GM18867 (cell line): ENCODE measurements at regions not wholly inside any gene's neighbourhood (a gene's known extent, or its start where the extent isn't known, plus 50 kb on each side); places are given as distances from the start of the nearest gene placed in this dataset.

ENCODE experiments used
- ATAC-seq: cut with Tn5 transposase; IDR thresholded peaks from one replicate; pipeline ENCODE4 v1.9.1; 2021; ENCODE audit warnings: mild to moderate bottlenecking, moderate library complexity; ENCODE audit not compliant: unreplicated experiment

DNA sequence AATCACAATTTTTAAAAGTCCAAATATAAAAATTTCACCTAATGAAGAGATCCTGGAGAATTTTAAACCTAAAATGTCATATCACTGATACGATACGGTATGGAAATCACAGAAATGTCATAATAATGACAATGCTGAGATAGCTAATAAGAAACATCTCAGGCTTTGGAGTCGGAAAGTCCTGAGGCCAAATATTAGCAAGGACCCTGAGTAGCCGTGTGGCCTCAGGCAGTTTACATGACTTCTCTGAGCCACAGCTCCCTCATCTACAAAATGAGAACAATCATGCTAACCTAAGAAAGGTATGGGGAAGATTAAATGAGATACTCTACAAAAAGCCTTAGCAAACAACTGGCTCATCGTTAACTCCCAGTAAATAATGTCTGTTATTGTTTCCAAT is 100.9 kb upstream of the NEBL start:
- ATAC-seq, result no peak

DNA sequence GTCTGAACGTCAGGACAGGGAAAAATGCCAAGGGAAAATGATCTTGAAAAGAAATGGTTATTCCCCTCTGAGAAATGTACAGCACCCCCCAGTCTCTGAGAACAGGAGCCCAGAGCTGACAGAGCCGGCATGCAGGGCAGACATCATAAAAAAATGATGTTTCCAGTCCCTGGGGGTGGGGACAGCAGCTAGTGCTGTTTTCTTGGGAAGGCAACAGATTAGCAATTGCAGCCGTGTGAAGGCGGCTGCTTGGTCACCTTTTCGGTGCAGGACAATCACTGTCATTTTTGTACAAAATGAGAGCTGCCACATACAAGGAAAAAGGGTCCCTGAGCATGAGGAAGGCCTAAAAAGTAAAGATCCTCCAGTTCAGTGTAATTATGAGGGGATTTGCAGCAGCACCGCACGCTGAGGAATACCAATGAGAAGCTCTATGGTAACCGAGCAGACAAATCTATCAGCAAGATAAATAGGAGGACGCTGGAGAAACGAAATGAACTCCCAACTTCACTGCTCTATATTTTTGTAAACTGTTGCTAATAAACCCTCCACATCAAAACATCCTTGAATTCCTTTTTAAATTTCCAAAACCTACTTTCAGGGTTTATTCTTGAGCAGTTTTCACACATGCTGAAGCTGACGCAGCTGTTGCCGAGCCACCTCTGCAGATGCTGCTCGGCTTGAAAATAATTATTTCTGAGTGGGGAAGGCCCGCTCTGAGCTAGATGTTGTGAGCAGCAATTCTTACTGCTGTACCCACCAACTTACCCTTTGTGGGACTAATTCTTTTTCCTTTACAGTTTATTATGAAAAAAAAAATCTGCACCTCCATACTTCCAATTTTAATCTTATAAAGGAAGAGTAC is 98.2 kb upstream of the NEBL start:
- no peak for ATAC-seq

DNA sequence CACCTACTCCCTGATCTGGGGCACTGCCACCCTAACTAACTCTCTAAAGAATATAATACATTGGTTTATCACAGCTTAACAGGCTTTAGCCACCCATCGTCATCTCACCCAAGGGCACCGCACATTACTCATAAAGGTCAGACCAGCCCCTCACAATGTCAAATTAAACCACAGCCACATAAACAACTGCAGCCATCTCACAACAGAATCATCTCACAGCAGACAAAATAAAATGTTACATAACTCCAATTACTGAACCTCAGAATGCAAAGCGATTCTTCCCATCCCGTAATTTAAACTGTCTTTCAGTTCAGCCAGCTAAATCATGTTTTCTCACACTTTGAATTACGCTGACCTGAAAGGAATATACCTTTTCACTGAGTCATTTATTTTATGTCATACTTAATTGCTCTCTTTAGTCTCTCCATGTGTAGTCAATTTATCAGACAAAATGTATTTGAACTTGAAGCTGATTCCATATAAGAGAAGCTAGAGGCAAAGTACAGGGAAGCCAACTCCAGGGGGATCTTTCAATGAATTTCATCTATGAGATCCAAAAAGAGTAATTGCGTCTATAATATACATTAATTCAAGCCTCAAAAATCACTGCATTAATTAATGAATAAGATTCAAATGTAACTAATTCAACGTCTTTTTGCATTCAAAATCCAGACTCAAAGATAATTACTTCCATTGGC is 96.9 kb upstream of the NEBL start:
- ATAC-seq, result no peak

DNA sequence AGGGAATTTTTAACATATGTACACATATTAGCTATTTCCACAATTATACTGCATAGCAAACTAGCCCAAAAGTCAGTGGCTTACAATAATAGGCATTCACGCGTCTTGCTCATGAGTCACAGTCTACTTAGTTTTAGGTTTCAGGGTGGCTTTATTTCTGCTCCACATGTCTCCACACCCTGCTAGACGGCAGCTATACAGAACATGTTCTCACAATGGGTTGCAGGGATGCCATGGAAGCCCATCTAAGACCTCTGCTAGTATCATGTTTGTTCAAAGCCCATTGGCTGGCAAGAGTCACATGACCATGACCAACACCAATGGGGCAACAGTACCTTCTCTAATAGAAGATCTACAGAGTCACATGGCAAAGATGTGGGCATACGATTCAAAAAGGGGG is 96.3 kb upstream of the NEBL start:
- ATAC-seq, result no peak

DNA sequence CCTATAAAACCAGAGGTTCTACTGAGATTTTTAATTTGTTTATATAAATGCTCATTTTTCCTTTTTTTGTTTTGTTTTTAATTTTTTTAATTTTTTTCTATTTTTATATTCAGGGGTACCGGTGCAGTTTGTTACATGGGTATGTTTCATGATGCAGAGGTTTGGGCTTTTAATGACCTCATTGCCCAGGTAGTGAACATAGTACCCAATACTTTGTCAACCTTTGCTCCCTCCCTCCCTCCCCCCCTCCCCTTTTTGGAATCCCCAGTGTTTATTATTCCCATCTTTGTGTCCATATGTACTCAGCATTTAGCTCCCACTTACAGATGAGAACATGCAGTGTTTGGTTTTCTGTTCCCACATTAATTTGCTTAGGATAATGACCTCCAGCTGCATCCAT is 94.4 kb upstream of the NEBL start:
- ATAC-seq, result no peak

DNA sequence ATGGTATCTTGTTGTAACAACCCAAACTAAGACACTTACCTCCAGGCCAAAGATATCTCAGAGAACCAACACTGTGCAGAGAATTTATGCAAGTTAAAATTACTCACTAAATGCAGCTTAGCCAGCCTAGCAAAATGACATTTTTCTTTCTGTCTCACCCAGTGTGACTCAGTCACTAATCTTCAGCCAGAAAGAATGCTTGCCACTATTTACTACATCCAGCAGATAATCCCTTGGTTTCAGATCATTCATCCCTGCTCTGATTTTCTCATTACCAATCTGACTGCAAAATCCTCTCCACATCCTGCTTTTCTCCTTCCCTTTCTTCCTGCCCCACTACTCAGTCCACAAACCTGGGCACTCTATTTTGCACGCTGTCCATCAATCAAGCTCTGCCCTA is 93.5 kb upstream of the NEBL start:
- ATAC-seq, result no peak

DNA sequence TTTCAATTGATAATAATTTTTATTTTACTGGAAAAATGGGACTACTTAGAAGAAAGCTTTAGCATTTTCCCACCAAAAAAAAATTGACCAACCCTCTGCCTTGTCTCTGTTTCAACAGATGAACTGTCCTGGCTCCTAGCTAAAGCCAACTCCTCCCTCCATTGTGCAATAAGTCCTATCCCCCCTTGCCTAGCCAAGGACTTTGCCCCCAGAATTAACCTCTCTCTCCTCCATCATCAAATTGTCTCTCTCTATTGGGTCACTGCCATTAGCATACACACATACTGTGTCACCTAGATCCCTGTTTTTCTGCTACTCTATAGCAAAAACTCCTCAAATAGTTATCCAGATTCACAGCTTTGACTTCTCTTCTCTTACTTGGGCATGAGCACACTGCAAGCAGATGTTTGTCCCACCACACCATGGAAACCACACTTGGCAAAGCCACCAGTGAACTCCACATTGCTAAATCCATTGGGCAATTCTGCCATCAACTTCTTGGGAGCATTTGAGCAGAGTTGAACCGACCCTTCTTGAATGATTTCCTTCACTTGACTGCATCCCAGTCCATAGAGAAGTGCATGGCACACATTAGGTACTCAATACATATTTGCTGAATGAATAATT is 91.4 kb upstream of the NEBL start:
- no peak for ATAC-seq

DNA sequence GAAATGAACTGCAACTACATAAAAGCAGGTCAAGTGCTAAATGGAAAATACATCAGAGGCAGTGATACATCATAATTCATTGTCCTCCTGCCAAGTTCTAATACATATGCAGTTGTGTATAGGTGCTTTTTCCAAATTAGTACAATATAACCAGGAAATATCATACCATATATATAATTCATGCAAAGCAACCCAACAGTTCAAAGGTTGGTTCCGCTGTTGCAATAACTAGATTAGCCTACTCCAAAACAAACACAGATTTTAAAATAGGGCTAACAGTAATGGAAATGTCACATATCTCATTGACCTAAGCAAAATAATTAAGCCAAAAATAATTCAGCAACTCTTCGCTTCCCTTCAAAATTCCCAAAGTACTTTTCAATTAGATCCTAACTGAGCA is 88.9 kb upstream of the NEBL start:
- ATAC-seq, result no peak

DNA sequence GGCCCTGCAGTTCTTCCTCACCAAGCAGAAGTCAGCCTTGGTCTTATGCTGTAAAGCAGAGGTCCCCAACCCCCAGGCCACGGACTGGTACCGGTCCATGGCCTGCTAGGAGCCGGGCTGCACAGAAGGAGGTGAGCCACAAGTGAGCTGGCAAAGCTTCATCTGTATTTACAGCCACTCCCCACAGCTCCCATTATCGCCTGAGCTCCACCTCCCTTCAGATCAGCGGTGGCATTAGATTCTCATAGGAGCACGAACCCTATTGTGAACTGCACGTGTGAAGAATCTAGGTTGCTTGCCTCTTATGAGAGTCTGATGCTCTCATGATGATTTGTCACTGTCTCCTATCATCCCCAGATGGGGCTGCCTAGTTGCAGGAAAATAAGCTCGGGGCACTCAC is 87.6 kb upstream of the NEBL start:
- ATAC-seq, result no peak

DNA sequence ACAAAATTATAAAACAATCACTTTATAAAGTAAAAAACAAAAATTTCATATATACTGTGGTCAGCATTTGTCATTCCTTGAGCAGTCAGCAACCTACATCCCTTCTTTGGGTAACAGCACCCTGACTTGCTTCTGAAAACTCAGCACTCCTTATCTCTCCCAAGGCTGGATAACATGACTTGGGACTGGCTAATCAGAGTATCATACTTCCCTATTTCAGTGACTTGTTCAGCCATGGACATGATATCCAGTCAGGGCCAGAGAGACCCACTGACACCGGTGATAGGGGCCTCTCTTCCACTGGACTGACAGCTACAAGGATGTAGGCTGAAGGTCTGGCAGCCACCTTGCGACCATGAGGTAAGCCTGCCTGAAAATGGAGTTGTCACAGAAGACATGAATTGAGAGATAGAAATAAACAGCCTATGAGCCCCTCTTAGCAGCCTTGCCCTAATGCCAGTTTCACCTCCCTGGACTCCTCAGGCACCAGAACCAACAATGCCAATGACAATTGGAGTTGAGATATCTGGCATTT is 84.4 kb upstream of the NEBL start:
- no peak for ATAC-seq

DNA sequence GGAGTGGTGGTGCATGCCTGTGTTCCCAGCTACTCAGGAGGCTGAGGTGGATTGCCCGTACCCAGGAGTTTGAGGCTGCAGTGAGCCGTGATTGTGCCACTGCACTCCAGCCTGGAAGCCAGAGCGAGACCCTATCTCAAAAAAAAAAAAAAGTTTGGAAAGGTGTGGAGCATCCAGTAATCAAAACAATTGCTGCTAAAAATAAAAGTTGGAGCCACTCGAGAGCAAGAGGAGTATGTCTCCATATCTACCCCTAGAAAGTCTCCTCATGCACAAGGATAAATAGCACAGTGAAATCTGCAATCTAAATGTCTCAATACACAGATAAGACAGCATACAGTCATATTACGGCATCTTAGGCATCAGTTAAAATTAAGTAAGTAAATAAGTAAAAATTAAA is 81.5 kb upstream of the NEBL start:
- ATAC-seq, result no peak

DNA sequence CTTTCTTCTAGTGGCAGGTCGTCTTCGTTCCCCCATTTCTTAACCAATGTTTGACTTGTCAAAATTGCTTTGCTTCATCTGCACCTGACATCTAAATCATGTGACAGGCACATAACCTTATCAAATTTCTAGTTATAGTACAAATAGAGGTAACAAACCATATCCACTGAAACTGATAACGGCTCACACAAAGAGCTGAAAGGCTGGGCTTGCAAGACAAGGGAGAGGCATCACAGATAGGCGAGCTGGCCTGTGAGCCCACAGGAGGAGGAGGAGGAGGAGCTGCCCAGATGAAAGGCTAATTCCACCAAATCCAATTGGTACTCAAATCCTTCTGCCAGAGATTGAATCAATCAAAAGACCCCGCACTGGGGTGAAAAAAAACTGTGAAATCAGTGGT is 80.2 kb upstream of the NEBL start:
- ATAC-seq, result no peak

DNA sequence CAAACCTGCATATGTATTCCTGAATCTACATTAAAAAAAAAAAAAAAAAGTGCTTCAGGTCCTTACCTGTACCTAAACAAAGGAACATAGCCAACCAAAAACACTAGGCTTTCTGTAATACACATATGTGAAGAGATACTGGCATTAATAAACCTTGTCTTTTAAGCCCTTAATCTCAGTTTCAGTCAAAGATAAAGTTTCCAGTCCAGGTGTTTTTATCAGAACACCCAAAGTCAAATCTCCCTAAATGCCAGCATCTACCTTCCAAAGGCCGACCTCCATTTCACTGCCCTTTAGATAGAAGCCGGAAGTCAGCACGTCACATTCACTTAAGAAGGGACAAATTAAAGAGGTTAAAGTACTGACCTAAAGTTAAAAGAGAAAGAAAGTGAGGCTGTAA is 79.8 kb upstream of the NEBL start:
- ATAC-seq, result no peak

DNA sequence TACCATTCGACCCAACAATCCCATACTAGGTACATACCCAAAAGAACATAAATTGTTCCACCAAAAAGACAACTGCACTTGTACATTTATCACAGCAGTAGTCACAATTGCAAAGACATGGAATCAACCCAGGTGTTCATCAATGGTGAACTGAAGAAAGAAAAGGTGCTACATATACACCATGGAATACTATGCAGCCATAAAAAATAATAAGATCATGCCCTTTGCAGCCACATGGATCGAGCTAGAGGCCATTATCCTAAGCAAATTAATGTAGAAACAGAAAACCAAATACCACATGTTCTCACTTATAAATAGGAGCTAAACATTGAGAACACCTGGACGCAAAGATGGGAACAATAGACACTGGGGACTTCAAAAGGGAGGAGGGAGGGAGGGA is 79.3 kb upstream of the NEBL start:
- ATAC-seq, result no peak

DNA sequence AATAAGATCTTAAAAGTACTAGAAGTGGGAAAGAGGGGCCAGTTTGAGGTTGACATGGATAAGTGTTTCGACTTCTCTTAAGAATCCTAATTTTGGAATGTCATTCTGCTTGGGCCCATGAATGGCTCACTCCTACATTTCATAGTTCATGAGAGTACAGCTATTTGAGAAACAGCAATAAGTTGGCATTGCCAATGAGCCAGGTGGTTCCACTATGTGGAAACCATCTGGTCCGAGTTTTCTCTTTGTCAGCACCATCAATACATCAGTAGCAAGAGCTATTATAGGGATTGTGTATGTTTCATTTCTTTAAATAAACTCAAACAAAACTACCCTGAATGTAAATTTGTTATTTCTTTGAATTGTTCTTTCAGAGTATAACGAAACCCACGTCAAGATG is 78.1 kb upstream of the NEBL start:
- no peak for ATAC-seq

DNA sequence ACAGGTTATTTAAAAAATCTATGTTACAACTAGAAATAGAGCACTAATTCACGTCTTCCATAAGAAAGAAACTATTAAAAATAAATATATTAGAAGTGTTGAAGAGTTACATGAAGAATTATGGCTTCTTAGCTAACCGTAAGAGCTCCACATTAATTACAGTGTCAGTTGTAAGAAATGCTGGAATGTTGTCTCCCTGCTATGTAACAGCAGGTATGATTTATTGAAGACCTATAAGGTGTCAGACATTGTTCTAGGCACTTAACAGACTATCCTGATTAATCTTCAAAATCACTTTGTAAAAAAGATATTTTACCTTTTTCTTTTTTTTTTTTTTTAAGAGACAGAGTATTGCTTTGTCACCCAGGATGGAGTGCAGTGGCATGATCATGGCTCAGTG is 75.8 kb upstream of the NEBL start:
- no peak for ATAC-seq

DNA sequence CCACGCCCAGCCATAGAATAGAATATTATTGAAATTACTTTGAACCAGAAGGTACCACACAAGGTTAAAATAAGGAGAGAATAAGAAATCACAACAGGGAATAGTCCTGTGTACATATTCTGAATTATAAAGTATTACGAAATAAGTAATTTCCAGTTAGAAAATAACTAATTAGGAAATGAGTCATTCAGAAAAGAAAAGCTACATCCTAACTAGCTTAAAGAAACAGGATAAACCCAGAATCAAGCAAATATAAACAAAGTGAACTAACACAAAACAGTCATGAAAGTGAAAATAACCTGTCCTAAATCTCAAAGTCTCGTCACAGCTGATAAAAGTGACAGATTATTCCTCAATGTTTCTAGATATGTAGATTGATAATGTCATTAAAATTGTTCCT is 74.8 kb upstream of the NEBL start:
- ATAC-seq, result no peak

DNA sequence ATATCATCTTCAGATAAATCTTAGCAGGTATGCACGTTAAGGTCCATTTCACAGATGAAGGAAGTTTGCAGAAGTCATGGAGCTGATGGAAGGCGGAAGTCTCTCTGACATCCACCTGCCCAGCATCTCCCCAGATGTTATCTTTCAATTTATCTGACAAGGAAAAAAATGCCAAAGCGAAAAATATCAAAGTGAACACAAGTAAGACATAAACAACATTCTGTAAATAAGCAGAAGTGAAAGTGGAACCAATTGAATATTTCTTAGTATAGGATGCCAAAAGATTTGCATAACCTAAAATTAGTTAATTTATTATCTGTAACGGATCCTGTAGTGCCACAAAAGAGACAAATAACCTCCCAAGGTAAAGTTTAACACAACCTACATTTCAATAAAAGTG is 73.6 kb upstream of the NEBL start:
- peak; percentile 95 for ATAC-seq

DNA sequence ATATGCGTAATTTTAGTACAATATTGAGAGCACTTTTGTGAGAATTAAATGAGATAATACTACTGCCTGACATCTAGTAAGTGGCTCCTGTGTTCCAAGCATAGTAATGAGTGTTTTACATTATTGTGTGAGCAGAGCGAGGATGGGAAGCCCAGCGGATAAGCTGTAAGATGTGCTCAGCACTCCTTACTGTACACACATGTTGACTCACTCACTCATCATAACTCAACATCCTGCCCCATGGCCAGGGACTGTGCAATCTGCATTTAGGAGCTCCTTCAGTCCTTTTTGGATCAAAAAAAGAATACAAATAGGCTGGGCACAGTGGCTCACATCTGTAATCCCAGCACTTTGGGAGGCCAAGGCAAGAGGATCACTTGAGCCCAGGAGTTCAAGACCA is 72.9 kb upstream of the NEBL start:
- peak; percentile 2 for ATAC-seq

DNA sequence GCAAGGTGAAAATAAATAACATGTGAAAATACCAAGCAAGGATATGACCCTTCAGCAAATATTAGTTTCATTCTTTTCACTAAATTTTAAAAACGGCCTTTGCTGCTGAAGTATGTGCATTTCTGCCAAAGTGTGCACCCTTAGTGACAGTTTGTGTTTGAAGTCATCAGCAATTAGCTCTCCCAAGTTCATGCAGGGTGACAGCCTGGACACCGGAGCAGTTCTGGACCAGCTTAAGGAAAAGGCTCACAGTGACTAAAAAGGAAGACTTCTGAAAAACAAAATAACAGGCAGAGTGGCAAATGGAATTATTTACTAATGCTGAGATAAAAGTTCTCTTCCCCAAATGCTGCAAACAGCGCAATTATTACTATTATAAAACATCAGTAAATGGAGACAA is 69.3 kb upstream of the NEBL start:
- ATAC-seq, result no peak

DNA sequence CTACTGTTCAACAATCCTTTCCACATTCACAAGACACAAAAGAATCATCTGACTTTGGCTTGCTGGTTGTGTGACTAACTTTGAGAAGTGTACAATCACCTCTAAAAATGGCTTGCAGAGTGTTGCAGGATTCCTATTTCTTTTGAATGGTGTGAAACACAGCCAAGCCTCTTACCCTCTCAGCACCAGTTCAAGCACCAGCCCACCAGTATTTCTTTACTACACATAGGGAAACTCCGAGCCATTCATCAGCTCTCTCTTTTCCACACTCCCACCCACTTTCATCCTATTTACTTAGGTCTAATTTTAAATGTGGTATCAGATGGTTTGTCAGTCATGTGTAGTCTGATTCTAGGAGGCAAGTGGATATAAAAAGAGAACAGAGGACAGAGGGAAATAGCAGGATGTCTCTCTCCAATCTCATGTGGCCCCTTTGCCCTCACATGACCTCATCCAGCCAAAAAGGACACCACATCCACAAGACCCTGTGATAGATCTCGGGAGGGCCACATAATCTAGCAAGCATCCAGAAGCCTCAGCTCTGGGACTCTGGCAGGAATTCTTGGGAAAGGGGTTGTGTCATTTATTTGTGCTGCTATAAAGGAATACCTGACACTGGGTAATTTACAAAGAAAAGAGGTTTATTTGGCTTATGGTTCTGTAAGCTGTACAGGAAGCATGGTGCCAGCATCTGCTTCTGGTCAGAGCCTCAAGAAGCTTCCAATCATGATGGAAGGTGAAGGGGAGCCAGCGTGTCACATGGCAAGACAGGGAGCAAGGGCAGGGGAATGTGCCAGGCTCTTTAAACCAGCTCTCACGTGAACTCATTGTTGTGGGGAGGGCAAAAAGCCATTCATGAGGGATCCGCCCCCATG is 66.8 kb upstream of the NEBL start:
- no peak for ATAC-seq
